Activated B cell treated with CpG ODN at 0.5 μM for 24 hours (primary cell): ENCODE measurements at regions not wholly inside any gene's neighbourhood (a gene's known extent, or its start where the extent isn't known, plus 50 kb on each side); places are given as distances from the start of the nearest gene placed in this dataset.

Experiments used
- ATAC-seq: fragments of 200-7000 bp; cut with Tn5 transposase; one replicate; pipeline ENCODE4 v1.10.0; 2021; ENCODE audit warnings: low read depth, mild to moderate bottlenecking, moderate library complexity
- CTCF ChIA-PET: fragments of 350-600 bp; sonication (Branson Sonifier 250); formaldehyde crosslinking; loops from one replicate; lab custom pipeline; 2021; ENCODE audit warnings: antibody characterized with exemption; lab: Charles Lee
- POLR2A ChIA-PET: fragments of 350-600 bp; sonication (Branson Sonifier 250); formaldehyde crosslinking; loops from one replicate; lab custom pipeline; 2021; ENCODE audit warnings: antibody characterized with exemption; lab: Charles Lee
- DNase-seq: peaks from one replicate; pipeline ENCODE4 v3.0.0; 2022
- H3K27ac Mint-ChIP-seq: one replicate; pipeline ENCODE4 v1.8.0; 2020; ENCODE audit warnings: mixed read lengths
- H3K27me3 Mint-ChIP-seq: one replicate; pipeline ENCODE4 v1.8.0; 2021; ENCODE audit warnings: mixed read lengths
- H3K36me3 Mint-ChIP-seq: one replicate; pipeline ENCODE4 v1.8.0; 2021; ENCODE audit warnings: low read depth, mixed read lengths
- H3K4me1 Mint-ChIP-seq: one replicate; pipeline ENCODE4 v1.8.0; 2021; ENCODE audit warnings: mixed read lengths
- H3K4me3 Mint-ChIP-seq: one replicate; pipeline ENCODE4 v1.8.0; 2020; ENCODE audit warnings: mild to moderate bottlenecking, mixed read lengths
- H3K9me3 Mint-ChIP-seq: one replicate; pipeline ENCODE4 v1.8.0; 2020; ENCODE audit warnings: mixed read lengths
- intact Hi-C: fragments of 100-400 bp; cut with micrococcal nuclease; formaldehyde crosslinking; loops from one replicate; pipeline ENCODE4 v1.15.1; 2024
- TF ChIP-seq, protein P1 (sequence below): fragments of 200-600 bp; IDR thresholded peaks from one replicate; pipeline ENCODE4 v1.8.0; 2022; ENCODE audit warnings: antibody characterized with exemption, mild to moderate bottlenecking

DNA sequence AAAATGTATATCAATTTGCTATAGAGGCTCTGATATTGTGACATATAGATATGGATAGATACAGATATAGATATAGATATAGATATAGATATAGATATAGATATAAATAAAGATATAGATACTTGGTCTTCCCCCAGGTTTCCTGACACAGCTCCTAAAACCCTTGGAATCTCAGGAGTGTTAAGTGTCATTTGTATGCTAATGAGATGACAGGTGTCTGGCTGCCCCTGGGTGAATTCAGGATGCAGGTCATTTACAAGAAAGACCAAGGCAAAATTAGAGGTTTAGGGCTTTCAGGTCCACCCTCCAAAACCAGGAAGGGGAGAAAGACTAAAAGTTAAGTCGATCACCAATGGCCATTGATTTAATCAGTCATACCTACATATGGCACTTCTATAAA lies 1034.8 kb downstream of the PDHA2 start:
- H3K4me3 Mint-ChIP-seq = no peak overlapping the region
- intact Hi-C loops = no loop called here
- H3K27me3 Mint-ChIP-seq = no peaks in the 10 kb centered on the region
- H3K4me1 Mint-ChIP-seq = no peaks in the 10 kb centered on the region
- H3K27ac Mint-ChIP-seq = no peak overlapping the region
- no peaks in the 10 kb centered on the region for H3K36me3 Mint-ChIP-seq
- no peak for ATAC-seq
- TF ChIP-seq, protein P1, sequence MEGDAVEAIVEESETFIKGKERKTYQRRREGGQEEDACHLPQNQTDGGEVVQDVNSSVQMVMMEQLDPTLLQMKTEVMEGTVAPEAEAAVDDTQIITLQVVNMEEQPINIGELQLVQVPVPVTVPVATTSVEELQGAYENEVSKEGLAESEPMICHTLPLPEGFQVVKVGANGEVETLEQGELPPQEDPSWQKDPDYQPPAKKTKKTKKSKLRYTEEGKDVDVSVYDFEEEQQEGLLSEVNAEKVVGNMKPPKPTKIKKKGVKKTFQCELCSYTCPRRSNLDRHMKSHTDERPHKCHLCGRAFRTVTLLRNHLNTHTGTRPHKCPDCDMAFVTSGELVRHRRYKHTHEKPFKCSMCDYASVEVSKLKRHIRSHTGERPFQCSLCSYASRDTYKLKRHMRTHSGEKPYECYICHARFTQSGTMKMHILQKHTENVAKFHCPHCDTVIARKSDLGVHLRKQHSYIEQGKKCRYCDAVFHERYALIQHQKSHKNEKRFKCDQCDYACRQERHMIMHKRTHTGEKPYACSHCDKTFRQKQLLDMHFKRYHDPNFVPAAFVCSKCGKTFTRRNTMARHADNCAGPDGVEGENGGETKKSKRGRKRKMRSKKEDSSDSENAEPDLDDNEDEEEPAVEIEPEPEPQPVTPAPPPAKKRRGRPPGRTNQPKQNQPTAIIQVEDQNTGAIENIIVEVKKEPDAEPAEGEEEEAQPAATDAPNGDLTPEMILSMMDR = no peak
- CTCF ChIA-PET = no interaction called here
- peaks cover 6% of the 10 kb centered on the region for H3K9me3 Mint-ChIP-seq
- DNase-seq = no peak
- POLR2A ChIA-PET = no interaction called here

DNA sequence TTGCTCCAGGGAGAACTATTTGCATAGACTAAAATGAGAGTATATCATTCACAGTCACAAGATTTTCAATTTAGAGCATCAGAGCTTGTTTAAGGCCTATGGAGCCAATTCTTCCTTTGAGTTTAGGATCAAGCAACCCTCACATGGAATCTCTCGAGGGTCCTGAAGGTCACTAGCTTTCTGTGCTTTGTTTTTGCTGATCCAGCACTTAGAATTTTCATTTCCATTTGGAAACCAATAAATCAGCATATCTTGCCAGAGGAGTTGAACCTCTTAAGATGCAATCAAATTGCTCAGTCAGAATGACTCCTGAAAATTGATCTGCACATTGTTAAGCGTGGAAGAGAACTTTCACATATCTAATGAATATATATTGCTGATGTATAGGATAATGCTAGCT lies 1039.6 kb downstream of the PDHA2 start:
- Mint-ChIP-seq H3K27me3 (no peaks in the 10 kb centered on the region), H3K36me3 (no peaks in the 10 kb centered on the region), H3K27ac (no peak overlapping the region), H3K4me3 (no peak overlapping the region), H3K4me1 (no peaks in the 10 kb centered on the region), H3K9me3 (peaks cover 13% of the 10 kb centered on the region)
- TF ChIP-seq, protein P1 = no peak
- intact Hi-C loops = no loop called here
- POLR2A ChIA-PET = no interaction called here
- DNase-seq (no peak), ATAC-seq (no peak)
- CTCF ChIA-PET = no interaction called here

DNA sequence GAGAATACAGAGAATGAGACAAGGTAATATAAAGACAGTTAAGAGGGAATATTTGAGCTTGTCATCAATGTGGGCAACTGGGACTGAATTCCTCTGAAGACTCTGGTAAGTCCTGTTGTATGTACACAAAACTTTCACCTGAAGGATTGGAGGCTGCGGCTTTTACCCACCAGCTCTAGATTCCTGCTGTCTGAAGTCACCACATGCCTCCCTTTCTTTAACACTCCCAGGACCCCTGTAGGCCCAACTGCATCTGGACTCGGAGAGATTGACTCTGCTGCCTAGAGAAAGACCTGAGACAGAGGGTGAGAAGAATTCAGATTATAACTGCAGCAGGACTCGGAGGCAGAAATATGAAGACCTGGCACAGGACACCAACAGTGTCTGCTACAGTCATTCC lies 1048.0 kb downstream of the PDHA2 start:
- TF ChIP-seq, protein P1 = no peak
- POLR2A ChIA-PET = no interaction called here
- CTCF ChIA-PET = no interaction called here

DNA sequence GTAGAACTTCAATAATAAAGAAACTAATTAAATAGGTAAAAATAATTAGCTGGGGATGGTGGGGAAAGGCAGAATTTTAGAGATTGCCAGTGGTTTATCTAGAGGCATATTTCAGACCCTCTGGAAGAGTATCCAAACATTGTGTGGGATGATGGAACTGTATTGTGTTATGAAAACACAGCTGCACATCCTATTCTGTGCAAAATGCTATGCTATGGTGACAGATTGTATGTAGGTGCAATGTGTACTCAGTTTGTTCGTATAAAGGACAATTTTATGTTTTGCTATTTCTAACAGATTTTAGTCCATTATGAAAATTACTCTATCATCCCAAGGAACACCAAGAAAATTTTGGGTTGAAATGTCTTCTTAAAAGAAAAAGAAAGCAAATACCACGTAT lies 1054.7 kb downstream of the PDHA2 start:
- no peaks in the 10 kb centered on the region for H3K27me3 Mint-ChIP-seq
- TF ChIP-seq, protein P1 = no peak
- intact Hi-C loops = no loop called here
- no peak for DNase-seq
- H3K36me3 Mint-ChIP-seq = no peaks in the 10 kb centered on the region
- ChIA-PET POLR2A (no interaction called here), CTCF (no interaction called here)
- H3K27ac Mint-ChIP-seq = no peak overlapping the region
- ATAC-seq = no peak
- H3K9me3 Mint-ChIP-seq = peaks cover 8% of the 10 kb centered on the region
- H3K4me1 Mint-ChIP-seq = no peaks in the 10 kb centered on the region
- no peak overlapping the region for H3K4me3 Mint-ChIP-seq

More for the DNA sequence above, 1048.0 kb downstream of the PDHA2 start:
- DNase-seq (no peak), ATAC-seq (no peak)
- no peak overlapping the region for H3K27ac Mint-ChIP-seq
- no peaks in the 10 kb centered on the region for H3K27me3 Mint-ChIP-seq
- no peak overlapping the region for H3K4me3 Mint-ChIP-seq
- H3K4me1 Mint-ChIP-seq = no peaks in the 10 kb centered on the region
- intact Hi-C loops = no loop called here
- no peaks in the 10 kb centered on the region for H3K36me3 Mint-ChIP-seq
- peaks cover 3% of the 10 kb centered on the region for H3K9me3 Mint-ChIP-seq

DNA sequence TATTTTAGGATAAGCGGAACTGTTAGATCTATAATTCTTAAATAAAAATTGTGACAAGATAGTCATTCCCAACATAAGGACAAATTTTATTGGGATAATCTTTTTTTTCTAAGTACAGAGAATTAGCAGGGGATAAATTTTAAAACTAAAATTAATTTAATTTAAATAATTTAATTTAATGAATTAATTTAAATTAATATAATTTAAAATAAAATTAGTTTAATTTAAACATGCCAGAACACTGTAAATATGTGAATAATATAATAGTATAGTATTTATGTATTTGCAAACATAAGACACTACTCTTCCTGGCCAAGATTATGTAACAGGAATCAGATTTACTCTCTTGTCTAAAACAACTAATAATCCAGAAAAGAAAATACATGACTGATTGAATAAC lies 1055.9 kb downstream of the PDHA2 start:
- TF ChIP-seq, protein P1 = no peak
- Mint-ChIP-seq H3K27ac (no peak overlapping the region), H3K4me3 (no peak overlapping the region), H3K4me1 (no peaks in the 10 kb centered on the region), H3K9me3 (peaks cover 5% of the 10 kb centered on the region), H3K36me3 (no peaks in the 10 kb centered on the region), H3K27me3 (no peaks in the 10 kb centered on the region)
- ChIA-PET POLR2A (no interaction called here), CTCF (no interaction called here)
- intact Hi-C loops = no loop called here
- no peak for DNase-seq
- no peak for ATAC-seq
